Gastroesophageal sphincter (tissue), 2 donors: ENCODE measurements at regions not wholly inside any gene's neighbourhood (a gene's known extent, or its start where the extent isn't known, plus 50 kb on each side); places are given as distances from the start of the nearest gene placed in this dataset.

Experiments used
- EP300 ChIP-seq: sonication (generic); formaldehyde crosslinking; IDR thresholded peaks from one replicate; pipeline ENCODE4 v1.6.1; 2017; ENCODE audit warnings: antibody characterized with exemption, mild to moderate bottlenecking
- POLR2A ChIP-seq, 2 donors: fragments of 450-650 bp; IDR thresholded peaks; one replicate each; pipeline ENCODE4 v1.6.1; 2017; ENCODE audit warnings: antibody characterized with exemption in 2 of 2, mild to moderate bottlenecking in 2 of 2, moderate library complexity in 1 of 2

DNA sequence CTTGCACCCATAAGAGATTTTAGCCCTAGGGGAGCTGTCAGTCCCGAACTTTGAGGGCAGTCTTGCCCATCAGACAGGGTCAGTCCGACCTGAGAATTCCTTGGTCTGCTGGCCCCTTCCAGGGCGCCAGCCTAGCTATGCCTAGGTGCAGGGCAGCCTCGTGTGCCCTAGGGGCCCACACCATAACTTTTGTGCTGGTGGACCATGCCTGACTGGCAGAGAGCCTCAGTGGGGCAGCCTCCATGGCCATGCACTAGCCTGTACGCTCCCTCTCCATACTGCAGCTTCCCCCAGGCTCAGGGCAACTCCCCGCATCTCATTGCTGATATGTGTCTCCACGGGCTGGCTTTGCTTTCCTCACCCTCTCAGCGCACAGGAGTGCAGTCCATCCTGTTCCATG lies 835.8 kb upstream of the ALCAM start:
- TF ChIP-seq EP300, result no peak
- TF ChIP-seq POLR2A (IDR thresholded peaks at IDR 0.05), result no peak
